ENCODE measurements at regions not wholly inside any gene's neighbourhood (a gene's known extent, or its start where the extent isn't known, plus 50 kb on each side); places are given as distances from the start of the nearest gene placed in this dataset.

DNA sequence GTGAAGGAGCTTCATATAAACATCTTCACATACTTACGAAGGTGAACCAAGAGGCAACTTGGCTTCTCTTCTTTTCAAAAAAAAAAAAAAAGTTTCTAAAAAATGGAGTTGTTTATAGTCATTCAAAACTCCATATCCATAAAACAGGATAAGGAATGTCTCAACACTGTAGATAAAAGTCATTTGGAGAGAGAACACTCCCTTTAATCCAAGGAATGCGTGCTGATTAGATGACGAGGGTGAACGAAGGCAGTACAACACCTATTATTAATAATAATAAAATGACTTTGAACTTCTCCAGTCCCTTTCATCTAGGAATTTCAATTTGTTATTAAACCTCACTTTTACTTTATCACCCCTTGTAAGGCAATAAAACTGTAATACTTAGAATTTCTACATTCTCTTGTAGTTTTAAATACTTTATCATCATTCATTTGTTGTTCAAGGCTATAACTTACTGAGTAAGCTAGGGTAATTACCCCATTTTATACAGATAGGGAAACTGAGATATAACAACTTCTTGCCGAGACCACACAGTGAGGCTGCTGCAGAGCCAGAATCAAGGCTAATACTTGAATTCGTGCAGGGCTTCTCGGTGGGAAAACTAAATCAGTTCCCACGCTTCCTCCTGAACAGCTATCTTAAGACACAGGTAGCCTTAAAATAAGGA, 377.1 kb downstream of the EFNA5 start:
- no peak for DNase-seq (ENCODE audit: low spot score)

DNA sequence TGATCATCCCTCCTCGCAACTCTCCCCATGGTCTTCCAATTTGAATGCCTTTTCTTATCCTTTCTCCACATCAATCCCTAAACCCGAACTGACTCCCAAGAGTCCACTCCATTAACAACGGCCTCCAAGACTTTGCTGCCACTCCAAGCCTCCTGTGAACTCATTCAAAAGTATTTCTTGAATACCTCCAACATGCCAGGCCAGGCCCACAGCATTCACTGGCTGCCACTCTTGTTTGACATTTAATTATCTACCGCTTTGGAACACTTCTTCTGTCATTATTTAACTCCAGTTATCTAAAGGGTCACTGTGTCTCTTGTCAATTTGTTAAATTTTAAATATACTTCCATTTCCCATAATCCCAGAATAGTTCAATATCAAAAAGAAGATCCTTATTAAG, 378.9 kb downstream of the EFNA5 start:
- DNase-seq (ENCODE audit: low spot score) = no peak

DNA sequence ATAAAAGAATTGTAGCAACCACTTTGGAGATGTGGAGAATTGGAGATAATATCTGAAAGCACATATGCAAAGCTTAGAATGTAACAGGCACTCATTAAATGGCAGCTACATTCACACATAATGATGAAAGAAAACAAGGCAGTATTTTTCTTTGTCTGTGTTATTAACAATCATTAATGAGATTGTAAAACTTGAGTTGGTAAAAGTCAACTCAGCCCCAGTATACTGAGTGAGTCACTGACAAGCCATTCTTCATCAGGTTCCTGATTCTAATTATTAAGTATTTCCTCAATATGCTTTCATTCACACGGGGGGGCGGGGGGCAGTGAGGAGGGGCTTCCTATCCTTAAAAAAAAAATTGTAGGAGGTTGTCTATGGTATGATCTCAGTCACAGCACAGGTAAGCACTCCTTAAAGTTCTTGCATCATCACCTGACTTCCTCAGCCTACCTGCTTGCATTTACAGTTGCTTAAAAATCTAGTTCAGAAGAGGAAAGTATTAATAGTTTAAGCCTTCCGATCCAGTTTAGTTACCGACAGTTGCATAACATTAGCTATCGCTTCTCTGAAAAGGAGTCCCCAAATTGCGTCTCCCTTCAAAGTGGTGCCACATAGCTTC, 379.8 kb downstream of the EFNA5 start:
- no peak for DNase-seq (ENCODE audit: low spot score)

DNA sequence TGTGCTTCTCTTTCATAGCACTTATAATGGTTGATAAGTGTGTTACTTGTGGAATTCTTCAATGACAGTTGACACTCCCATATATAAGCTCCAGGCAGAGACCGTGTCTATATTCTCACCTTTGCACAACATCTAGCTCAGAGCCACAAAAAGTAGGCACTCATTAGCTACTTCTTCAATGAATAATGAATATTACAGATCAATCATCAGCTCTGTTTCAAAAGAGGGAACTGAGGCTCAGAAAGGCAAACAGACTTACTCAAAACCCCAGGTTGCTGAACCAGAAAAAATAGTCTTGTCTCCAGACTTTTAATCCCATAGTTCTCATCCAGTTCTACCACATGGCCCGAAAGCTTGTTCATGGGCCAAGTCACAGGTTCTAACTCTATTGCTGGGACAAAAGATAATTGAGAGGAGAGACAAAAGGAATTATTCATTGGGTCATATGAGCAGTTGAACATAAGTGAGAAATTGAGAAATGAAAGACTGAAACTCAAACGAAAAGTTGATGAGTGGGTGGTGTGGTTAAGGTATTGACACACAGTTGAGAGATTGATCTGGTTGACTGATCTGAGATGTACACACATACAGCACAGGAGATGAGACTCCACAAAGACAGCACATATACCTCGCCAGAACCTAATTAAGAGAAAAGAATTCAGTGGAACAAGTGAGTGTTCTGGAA, 381.6 kb downstream of the EFNA5 start:
- no peak for DNase-seq (ENCODE audit: low spot score)

DNA sequence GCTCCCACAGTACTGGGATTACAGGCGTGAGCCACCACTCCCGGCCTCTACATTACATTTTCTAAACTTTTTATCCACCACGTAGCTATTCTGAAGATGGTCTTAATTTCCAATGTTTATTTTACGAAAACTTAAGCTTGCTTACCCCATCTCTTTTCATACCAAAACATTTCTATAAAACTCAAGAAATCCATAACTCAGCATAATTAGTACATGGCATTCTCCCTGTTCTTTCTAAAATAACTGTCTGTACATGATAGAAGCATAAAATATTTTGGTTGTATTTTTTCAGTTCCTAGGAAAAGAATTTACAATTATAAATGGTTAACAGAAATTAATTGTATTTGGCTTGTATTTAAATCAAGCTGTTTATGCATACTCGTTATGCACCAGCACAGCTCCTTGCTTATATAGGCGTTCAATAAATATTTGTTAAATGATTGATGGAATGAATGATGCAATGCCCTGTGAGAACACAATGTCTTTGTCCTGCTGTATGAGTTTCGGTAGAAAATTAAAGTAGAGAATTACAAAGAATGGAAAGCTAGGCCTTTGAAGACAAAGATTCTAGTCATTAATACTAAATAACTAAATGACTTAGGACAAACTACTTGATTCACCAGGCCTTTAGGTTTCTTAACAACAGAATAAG, 384.2 kb downstream of the EFNA5 start:
- DNase-seq (ENCODE audit: low spot score) = no peak

DNA sequence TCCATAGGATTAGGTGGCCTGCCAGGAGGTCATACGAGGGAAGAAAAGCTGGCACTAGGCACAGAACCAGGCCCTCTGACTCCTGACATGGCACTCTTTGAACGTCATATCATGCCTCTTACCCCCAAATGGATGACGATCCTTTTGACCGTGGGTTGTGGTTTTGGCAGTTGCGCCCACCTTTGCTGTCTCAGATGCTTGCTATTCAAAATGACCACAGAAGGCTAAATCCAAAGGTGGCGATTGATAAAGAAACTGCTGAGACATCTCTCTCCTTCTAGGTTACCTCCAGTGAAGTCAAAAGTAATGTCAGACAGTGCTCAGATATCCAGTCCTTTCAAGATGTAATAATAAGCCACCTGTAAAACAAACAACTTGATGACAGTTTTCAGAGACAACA, 385.0 kb downstream of the EFNA5 start:
- no peak for DNase-seq (ENCODE audit: low spot score)

DNA sequence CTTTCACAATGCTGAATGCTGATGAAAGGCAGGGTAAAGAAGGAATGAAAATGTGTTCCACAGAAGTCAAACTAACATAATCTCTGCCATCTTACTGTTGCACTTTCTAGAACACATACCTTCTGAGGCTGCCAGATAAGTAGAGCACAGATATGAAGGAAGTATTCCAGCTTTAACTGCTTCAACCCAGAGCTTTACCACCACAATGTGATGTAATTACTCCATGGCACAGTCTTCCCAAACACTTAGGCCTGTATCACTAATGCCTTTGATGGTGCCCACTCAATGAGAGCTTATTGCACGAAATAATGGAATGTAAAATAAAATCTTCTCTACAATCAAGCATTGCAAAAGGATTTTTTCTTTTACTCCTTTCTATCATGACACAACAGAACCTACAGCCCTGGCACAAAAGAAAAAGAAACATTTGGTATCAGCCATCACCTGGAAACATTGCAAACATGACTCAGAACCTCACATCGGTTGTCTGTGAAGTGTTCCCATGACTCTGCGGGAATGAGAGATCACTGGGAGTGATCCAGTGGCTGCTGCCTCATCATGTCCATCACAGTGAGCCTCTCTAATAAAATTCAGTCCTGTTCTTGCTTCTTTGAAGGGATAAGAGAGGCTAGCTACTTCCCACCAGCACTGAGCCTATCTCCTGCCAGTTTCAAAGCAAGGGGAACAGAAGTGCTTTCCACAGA, 385.8 kb downstream of the EFNA5 start:
- DNase-seq (ENCODE audit: low spot score) = no peak

DNA sequence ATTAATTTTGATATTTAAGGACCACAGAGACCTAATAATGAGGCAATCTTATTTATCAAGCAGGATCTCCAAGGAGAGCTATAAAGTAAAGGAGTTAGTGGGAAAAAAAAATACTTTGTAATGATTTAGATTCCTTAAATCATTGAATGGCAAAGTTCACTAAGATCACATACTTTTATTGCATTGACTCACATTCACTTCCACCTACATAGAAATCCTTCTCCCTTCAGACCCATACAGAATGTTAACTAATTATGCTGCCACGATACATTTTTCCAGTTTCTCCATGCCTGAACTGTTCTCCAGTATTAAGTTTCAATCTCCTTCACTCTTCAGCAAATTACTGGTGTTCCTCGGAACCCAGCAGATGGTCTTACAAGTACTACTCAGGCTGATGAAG, 388.7 kb downstream of the EFNA5 start:
- DNase-seq (ENCODE audit: low spot score) = no peak

DNA sequence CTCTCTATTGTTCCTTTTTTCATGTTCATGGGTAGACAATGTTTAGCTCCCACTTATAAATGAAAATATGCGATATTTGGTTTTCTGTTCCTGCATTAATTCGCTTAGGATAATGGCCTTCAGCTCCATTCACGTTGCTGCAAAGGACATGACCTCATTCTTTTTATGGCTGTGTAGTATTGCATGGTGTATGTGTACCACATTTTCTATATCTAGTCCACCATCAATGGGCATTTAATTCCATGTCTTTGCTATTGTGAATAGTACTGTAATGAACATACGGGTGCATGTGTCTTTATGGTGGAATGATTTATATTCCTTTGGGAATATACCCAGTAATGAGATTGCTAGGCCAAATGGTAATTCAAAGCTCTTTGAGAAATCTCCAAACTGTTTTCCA, 392.0 kb downstream of the EFNA5 start:
- DNase-seq (ENCODE audit: low spot score) = no peak

DNA sequence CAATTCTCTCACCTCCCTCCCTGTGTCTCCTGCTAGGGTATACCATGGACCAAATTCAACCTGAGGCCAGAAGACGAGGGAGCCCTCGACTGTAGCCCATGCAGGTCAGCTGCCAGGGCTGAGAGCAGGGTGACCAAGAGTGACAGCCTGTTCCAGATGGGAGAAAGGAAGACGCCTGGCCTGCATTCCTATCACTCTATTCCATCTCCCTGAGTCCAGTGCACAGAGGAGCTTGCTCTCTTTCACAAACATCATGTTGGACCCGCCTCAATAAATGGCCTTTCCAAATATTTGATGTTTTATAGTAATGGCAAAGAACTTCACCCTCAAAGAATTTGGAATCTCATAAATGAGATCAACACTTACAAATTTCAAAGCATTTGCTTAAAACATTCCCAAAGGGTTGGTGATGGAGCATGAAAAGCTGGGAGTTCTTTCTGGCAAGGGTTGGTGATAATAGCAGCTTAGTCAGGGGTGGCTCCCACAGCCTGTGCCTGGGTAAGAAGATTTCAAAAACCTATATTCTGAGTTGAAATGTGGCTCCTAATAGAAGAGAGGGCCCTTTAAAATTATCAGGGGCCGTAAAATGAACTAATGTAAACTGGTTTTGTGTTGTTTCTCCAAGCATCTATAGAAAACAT, 393.1 kb downstream of the EFNA5 start:
- DNase-seq (ENCODE audit: low spot score) = no peak

DNA sequence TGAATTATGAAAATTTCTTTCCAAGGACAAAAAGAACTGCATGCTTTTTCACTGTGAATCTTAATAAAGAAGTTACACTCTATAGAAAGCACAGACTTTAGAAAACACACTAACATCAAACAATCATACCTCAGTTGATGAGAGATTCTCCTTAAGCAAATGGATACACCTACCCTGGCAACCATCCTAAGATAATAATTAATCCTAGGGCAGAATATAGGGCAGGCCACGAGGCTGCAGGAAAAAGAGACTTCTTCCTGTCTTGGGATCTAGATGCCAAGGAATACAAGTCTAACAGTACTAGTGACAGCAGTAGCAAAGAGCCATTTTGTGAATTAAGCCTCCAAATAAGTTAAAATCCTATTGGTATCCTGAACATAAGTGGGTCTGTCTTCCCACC, 395.4 kb downstream of the EFNA5 start:
- no peak for DNase-seq (ENCODE audit: low spot score)

DNA sequence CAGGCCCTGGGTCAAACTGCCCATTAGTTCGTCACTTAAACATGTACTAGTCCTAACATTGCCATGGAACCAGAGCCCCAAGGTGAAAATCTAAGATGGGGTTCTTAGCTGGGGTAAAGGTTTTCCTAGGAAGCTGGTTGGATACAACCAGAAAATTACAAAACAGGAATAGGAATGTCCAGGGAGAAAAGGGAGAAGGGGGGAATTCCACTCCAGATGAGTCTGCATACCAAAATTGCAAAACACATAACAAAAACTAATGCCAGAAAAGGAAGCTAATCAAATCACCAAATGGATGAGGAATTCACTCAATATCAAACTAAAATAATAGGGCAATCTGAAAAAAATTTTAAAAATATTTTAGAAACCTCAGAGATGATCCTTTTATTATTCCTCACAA, 396.2 kb downstream of the EFNA5 start:
- no peak for DNase-seq (ENCODE audit: low spot score)

DNA sequence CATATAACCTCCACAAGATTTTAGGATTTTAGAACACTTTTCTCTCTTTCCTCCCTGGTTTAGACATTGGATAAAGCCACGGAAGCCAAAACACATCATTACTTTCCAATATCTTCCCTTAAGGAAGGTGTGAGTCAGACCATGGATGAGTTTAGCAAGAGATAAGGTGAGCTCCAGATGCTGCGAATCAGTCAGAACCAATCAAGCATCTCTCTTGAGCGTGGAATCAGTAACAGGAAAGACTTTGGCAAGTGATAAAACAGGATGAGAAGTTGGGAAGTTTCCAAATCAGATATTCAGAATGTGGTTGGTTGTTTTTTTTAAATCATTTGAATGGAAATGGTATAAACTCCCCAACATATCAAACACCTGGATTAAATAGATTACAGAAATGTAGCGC, 397.8 kb downstream of the EFNA5 start:
- DNase-seq (ENCODE audit: low spot score) = no peak

DNA sequence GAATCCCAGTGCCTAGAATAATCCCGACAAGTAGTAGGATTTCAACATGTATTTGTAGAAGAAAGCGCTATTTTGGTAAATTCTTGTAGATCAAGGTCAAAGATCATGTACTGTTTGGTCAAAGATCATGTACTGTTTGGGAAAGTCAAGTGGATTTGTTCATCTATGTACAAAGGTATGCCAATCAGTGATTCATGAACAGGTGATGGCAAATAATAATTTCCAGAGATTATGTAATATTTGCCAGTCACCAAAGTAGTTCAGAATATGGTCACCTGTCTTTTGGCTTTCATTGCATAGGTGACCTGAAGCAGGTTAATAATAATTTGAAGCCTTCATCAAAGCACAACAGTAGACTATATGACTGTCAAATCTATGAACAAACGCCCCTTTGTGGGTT, 398.2 kb downstream of the EFNA5 start:
- no peak for DNase-seq (ENCODE audit: low spot score)

DNA sequence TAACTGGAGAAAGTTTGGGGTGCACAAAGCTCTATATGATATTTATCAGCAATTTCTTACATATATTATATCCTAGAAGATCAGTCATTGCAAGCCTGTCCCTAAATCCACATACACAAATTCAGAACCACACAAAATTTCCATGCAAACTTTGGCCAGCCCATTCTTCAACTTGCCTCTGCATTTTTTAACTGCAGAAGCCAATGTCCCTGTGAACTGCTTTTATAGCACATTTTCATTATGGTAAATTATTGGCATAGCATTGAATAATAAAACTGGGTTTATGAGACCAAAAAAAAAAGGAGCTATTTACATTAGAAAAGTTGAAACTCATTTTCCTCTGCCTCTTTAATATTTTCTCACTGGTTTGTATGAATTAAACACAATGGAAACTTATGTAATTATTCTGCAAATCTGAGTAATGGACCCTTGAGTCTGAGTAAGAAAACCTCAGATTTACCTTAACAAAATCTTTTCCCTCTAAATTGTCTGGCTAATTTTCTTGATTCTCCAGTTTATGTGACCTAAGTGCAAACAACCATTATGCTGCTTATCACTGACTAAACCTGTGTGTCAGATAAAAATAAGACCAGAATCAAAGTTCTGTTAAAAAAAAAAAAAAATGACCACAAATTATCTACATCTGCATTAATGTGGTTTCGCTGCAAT, 398.9 kb downstream of the EFNA5 start:
- DNase-seq (ENCODE audit: low spot score) = no peak

DNA sequence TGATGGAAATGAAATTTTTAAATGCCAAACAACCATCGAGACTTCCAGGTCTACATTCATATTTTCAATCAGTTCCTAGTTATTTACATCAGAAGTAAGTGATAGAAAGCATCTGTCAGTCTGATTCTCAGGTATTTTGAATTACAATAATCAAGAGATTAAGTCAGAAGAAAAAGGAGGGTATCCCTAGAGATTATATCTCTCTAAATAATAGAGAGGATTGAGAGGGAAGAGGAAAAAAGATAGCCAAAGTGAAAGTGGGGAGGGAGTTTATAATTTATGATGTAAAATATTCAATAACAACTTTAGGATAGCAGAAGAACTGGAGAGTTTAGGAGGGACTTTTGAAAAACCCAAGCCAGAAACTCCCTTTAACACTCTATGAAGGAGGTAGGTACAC, 400.2 kb downstream of the EFNA5 start:
- DNase-seq (ENCODE audit: low spot score) = no peak

DNA sequence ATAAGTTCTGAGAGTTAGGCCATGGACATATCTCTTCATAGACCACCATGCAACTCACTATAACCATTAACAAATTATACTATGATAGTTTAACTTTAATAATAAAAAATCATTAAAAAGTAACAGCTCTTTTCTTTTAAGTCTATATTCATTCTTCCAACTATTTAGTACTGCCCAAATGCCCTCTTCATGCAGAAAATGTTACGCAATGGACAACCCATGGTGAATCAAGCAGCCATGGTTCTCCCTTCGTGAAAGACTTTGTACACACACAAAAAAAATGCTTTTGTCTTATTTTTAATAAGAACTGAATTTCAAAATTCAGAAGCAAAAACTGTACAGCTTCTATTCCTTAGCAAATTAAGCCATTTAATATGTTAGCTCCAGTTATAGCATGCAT, 401.1 kb downstream of the EFNA5 start:
- no peak for DNase-seq (ENCODE audit: low spot score)

DNA sequence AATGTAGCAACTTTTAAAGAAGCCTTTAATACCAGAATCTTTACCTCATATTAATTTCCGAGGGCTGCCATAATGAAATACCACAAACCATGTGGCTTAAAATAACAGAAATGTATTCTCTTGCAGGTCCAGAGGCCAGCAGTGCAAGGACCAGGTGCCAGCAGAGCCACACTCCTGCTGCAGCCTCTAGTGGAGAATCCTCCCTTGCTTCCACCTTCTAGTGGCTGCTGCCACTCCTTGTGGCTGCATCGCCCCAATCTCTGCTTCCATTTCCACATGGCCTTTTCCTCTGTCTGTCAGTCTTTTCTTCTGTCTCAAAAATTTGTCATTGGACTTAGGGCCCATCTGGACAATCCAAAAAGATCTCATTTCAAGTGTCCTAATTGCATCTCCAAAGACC, 401.5 kb downstream of the EFNA5 start:
- no peak for DNase-seq (ENCODE audit: low spot score)

DNA sequence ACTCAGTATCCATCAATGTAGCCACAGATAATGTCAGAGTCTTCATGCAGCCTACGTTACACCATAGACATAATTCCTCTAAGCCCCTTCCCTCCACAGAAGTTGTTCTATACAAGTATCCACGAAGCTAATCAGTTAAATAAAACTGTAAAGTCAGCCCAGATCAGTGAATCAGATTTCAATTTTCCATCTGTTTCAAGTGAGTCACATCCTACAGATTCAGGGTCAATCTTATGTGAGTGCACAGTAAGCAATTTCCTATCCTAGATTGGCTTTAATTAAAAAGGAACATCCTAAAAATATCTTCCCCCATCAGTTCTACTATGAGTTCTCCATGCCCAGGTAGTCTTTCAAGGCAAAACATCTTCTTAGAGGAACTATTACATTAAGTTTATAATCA, 402.5 kb downstream of the EFNA5 start:
- DNase-seq (ENCODE audit: low spot score) = no peak

DNA sequence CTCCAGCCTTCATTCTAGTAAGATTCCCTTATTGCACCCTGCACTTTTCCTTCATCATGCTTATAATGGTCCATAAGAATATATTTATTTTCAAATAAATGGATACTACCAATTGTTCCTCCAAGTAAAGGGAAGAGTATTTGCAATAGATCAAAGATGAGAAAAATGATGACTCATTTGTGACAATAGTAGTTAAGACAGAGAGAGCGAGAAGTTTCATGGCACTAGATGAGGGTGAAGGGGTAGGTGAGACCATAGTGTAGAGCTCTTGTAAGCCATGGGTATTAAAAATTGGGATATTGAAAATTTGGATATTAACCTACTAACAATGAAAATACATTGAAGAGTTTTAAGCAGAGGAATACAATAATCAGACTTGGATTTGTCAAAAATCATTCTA, 404.6 kb downstream of the EFNA5 start:
- DNase-seq (ENCODE audit: low spot score) = no peak

DNA sequence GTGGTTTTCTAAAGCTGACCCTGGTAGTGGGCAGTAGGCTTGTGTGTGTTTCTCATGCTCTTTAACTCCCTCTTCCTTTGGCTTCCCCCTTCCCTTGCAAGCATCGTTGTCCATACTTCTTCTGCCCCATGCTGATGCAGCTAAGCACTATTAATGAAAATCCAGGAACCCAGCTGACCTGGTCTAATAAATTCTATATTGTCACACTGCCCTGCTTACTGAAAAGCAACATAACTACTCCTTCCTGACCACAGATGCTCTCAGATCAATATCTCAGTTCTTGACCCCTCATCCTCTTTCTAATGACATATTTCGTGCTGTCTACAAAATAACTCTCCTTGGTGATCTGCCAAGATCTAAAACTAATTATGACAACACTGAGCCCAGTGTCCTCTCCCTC, 405.5 kb downstream of the EFNA5 start:
- DNase-seq (ENCODE audit: low spot score) = no peak

All from hematopoietic multipotent progenitor cell treated with erythropoietin and hydrocortisone succinate and interleukin-3 and kit ligand, for 17 days (in vitro differentiated cells).